GM19467 (cell line): ENCODE measurements at regions not wholly inside any gene's neighbourhood (a gene's known extent, or its start where the extent isn't known, plus 50 kb on each side); places are given as distances from the start of the nearest gene placed in this dataset.

ENCODE experiments used
- ATAC-seq: cut with Tn5 transposase; IDR thresholded peaks from one replicate; pipeline ENCODE4 v1.9.1; 2021; ENCODE audit warnings: mild to moderate bottlenecking, moderate library complexity; ENCODE audit not compliant: unreplicated experiment

DNA sequence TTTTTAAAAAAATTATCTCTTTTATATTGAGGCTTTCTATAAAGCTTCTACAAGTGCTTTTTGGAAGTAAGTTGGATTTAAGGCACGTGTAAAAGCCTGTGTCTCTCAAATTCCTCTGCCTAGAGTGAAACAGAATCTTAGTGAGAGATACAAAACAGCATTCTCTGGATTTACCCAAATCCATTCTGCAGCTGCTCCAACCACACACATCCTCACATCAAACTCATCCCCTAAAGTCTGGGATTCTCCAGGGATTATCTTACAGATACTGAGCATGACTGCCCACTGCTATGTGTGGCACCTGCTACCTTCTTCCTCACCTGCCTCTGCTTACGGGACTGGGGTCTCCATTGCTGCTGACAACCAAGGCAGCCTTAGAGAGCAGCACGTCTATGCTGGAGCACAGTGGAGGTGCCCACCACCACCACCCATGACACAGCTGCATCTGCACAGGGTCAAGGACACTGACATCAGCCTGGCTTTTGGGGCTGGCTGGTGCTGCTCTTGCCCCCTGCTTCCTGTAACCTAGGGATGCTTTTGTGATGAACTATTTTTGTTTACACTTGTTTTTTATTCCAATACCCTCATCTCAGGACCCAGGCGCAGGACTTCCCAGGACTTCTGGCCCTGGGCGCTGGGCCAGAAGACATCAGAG, 139.2 kb upstream of the NAMPT start:
- no peak for ATAC-seq

DNA sequence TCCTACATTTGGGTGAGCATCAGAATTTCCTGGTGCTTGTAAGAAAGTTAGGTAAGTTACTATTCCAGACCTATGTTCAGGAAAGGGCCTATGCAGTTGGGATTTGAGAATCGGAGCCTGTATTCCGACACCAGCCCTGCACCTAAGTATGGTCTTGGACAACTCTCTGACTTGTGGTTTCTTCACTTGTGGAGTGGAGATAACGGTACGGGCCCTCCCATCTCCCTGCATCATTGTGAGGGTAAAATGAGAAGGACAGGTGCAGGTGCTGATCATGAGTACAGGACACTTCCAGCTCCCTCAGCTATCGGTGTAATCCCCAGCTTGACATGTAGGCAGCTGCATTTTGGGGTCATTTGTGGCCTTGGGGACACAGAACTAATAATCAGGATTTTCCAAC, 138.3 kb upstream of the NAMPT start:
- ATAC-seq: no peak

DNA sequence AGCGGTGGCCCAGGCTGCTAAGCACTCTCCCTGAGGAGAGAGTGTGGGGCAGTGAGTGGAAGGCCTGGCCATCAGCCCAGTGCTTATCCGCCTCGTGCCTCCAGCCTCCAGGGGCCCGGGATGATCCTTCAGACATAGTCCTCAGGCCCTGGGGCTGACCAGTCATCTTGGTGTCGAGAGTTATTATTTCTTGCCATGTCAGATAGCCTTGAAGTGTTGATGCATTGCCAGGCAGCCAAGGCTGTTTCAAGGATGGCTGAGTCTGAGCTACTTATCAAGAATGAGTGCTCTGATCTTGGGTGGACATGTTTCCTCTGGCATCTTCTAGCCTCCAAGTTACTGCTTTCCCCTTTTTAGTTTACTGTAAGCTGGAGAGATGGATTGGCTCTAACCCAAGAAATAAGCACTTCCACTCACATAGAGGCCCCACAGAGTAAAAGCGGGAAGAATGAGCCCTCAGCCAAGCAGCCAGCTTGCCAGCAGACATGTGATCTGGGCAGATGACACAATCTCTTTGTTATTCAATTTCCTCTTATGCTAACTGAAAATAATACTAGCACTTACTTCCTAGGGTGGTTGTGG, 136.5 kb upstream of the NAMPT start:
- ATAC-seq: no peak

DNA sequence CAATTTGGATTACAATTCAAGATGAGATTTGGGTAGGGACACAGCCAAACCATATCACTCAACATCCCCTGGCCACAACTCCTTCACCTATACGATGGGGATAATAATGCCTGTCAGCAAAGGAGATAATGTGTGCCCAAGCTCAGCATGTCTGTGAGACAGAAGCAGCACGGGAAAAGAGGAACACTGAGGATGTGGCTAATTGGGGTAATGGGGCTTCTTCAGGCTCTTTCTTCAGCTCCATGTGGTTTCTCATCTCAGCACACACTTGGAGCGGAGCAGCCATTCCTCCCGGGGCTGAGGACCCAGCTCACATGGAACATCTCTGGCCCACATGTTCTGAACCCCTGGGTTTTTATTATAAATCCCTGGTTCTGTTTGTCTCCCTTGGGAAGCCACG, 136.0 kb upstream of the NAMPT start:
- ATAC-seq: no peak

DNA sequence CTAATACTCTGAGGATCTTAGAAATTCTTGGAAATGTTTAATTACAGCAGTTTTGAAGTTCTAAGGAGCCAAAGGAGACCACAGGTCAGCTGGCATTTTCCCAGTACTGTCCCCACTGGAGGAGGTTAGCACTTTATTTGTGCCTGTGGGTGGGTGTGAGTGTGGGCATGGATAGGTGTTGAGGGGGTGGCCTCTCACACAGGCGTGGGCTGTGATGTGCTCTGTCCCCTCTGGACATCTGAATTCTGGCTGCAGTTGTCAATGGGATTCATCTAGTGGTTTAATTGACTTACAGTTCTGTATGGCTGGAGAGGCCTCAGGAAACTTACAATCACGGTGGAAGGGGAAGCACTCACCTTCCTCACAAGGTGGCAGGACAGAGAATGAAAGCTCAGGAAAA, 135.4 kb upstream of the NAMPT start:
- no peak for ATAC-seq

DNA sequence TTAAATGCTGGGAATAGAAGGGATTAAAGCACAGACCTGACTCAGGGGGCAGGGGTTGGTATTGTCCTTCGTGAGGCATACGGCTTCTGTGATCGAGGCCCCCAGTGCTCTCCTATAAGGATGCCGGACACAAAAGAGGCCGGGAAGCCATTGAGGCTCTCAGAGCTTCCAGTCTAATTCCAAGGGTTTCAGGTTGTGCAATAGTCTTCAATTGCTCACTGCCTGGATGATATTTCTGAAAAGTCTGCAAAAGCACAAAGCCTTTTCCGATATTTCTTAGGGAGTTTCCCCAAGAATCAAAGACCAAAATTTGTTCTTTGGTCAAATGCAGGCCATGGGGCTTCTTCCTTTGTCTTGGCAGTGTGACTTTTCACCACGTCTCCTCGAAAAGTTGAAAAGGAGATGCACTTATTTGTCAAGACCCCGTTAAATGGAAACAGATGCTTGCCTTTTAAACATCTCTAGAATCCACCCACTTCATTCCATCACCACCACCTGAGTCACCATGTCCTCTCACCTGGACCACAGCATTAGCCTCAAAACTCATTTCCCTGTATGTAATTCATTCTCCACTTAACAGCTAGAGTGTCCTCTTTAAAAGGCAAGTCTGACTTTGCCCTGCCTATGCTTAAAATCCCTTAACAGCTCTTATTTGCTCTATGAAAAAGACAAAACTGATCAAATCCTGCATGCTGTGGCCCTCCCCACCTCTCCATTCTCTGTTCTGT, 134.8 kb upstream of the NAMPT start:
- no peak for ATAC-seq

DNA sequence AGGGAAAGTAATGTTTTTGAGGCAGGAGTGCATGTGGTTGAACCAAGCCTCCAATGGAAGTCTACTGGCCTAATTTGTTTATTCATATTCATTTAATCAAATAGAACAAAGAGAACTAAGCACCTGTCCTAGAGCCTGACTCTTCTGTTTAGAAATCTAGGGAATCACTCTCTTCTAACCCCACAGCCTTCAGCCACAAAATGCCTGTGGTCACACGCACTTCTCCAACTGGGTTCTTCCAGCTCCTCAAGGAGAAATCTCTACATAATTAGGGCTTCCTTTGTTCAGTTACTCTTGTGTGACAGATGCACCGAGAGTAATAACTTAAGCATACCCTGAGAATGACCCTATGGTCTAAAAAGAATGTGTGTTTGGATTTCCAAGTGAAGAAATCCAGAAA, 133.7 kb upstream of the NAMPT start:
- no peak for ATAC-seq

DNA sequence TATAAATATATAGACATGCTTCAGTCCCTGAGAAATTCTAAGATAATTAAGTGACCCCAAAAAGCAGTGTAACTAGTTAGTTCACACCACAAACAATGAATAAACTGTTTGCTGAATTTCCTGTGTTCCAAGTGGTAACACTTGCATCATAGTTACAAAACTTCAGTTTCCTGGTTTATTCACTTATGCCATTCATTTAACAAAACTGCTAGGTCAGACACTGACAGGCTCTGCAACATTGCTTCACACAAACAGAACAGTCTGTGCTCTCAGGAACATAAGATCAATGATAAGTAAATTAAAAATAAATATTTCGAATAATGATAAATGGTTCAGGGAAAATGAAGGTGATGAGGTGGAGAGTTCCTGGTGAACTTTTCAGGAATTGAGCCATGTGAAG, 133.3 kb upstream of the NAMPT start:
- ATAC-seq: no peak

DNA sequence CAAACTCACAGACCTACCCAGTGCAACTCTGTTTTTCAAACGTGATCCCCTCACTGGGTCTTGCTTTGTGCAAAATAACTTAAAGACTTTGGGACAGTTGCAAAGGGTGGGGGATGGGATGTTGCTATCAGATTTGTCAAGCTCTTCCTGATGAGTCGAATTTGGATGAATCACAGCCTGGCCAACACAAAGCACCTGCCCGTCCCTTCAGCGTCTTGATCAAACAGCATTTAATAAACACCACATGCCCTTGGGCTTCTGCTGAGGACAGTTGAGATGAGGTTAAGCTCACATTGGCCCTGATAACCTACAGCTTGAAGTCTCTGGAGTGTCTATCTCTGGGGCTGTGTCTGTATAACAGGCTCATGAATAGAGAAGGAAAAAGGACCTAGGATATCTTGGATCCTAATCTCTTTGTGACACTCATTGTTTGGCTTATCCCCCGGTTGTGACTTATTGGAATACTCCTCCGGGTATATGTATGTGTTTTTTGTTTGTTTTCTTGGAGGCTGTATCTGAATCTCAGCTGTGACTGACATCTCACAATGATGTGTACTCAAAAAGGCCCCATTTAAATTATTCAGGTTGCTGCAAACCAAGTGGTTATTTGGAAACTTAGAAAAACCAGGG, 132.6 kb upstream of the NAMPT start:
- ATAC-seq: no peak

DNA sequence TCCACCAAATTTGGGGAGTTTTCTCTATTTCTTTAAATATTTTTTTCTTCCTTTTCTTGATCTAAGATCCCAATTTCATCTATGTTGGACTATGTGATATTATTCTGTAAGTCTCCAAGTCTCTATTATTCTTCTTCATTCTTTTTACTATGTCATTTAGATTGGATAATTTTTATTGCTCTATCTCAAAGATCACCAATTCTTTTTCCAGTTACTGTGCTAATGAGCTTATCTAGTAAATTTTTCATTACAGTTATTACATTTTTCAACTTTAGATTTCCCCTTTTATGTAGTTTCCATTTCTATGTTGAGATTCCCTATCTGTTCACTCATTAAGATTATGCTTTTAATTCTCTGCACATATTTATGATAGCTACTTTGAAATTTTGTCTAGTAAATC, 131.6 kb upstream of the NAMPT start:
- ATAC-seq: no peak

DNA sequence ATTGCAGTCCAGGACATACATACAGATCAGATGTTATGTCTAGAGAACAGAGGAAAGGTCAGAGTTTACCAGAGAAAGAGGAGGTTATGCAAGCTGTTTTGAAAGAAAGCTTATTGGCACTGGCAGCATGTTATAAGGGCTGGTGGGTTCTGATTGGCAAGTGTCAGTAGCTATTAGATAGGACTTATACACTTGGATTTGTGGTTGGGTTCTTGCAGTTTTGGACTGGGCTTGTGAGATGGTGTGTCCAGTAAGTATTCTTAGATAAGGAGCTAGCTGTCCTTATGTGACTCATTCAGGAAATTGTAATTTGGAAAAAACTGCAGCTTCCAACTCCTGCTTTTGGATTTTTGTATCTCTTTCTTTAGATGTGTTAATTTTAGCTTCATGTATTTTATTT, 130.7 kb upstream of the NAMPT start:
- no peak for ATAC-seq

DNA sequence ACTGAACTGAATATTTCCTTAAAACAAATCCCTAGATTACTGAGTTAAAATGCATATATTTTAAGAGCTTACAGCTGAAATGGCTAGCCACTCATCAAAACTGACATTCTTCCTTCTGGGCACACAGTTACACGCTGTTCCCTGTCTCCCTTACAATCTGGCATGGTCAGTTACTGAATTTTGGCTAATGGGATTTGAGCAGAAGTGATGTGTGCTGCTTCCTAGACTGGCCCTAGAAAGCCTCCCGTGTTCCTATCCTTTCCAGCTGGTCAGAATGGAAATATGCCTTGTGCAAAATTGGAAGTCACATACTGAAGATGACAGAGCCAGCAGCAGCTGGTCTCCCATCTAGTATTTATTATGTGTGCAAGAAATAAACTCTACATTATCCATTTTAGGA, 128.7 kb upstream of the NAMPT start:
- no peak for ATAC-seq

DNA sequence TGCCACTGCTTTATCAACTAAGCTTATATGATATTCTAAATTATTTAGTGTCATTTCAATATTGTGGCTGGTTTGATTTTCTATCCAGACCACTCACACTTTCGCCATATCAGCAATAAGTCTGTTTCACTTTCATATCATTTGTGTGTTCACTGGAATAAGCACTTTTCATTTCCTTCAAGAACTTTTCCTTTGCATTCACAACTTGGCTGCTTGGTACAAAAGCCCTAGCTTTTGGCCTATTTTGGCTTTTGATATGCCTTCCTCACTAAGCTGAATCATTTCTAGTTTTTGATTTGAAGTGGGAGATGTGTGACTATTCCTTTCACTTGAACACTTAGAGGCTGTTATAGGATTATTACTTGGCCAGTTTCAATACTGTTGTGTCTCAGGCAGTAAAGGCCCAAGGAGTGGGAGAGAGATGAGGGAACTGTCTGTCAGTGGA, 120.9 kb upstream of the NAMPT start:
- no peak for ATAC-seq

DNA sequence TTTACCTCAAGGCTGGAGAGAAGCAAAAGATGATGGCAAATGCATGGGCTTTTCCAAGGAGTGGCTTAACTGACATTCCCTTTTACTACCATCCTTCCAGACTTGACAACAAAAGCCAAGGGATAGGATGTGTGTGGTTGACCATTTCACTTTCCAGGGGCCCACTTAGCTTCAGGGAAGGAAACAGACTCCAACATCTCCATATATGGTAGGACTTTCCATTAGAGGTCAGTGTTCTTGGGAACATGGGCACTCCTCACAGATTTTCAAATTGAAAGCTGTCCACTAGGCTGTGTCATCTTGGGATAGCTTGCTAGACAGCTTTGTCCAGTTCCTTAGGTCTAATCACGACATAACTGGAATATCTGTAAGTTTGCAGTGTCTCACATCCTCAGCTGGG, 118.1 kb upstream of the NAMPT start:
- ATAC-seq: no peak

DNA sequence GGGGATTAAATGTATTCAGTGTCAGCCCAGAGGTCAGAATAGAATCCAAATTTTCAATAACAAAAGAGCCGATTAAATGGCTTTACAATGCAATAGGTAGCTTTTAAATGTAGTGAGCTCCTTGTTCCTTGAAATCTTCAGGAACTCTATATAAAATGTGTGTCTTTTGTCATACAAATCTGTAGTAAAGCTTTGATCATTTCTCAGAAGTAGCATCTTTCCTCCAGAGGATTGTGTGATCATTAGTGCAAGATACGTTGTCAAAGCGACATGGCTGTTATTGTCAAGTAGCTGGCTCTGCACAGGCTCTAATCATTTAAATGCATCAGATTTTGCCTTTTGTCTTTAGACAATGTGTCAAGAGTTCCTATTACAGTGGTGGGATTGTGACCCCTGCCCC, 116.1 kb upstream of the NAMPT start:
- no peak for ATAC-seq

DNA sequence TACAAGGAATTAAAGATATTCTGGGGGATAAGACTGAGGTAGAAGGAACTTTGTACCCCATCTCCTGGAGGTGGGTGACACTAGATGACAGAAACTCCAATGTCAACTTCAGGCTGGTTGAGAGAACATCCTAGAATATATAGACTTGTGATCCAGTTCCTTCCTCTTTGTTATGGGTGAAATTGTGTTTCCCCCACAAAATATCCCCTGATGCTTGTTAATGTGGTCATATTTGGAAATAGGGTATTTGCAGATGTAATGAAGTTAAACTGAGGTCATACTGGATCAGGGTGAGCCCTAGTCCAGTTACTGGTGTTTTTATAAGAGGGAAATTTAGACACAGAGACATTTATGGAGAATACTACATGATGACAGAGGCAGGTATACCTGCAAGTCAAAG, 114.0 kb upstream of the NAMPT start:
- ATAC-seq: no peak

DNA sequence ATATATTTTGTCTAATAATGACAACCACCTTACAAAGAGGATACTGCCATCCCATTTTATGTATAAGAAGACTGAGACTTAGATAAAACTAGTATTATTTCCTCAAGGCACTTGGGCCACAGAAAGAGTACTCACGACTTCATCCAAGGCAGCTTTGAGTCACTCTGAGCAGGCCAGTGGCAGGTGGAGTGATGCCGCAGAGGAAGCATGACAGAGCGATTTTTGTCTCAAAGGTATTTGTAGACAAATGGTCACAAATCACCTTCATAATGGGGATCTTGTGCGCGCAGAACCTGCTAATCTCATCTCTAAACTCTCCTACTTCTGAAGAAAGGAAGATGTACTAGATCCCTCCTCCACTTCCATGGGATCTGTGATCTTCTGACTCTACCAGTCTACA, 113.2 kb upstream of the NAMPT start:
- no peak for ATAC-seq

DNA sequence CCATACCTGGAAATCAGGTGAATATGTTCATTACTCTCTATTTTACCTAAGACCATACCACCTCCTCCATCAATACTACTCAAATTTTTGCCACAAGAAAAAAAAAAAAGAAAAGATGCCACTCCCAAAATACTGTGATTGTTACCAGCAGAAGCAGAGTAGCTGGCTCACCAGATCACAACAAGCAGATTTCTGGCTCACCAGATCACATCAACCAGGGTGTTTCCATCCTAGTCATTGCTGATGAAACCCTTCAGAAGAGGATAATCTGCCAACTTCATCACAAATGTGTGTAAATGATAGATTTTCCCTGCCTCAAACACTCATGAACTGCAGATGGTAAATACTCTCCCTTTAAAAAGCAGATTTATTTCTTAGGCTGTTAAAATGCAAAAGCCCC, 109.7 kb upstream of the NAMPT start:
- ATAC-seq: no peak

DNA sequence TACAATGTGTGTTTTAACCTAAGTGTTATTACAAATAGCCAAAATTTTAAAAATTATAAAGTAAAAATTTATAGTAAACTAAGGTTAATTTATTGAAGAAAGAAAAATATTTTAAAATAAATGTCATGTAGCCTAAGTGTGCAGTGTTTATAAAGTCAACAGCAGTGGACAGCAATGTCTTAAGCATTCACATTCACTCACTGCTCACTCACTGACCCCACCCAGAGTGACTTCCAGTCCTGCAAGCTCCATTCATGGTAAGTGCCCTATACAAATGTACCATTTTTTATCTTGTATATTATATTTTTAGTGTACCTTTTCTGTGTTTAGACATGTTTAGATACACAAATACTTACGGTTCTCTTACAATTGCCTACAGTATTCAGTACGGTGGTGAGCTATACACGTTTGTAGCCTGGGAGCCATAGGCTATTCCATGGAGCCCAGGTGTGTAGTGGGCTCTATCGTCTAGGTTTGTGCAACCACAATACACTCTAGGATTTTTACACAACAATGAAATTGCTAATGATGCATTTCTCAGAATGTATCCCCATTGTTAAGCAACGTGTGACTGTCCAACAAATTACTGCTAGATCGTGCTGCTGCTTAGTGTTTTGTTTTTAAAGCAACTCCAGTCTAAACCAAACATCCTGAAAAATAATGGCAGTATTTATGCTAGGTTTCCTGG, 108.9 kb upstream of the NAMPT start:
- no peak for ATAC-seq

DNA sequence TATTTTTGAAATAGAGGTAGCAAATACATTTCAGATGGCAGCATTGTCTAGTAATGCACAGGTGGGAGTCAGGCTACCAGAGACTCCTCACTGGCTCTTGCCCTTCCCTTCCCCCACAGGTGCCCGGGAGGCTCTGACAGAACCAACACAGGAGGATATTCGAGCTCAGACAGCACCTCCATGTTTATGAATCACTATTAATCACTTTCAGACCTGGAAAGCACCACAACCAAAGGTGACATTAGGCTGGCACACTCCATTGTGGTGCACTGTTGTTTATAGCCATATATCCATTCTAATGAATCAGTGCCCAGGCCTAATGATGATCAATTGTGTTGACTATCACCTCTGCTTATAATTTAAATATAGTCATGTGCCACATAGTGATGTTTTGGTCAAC, 107.8 kb upstream of the NAMPT start:
- ATAC-seq: no peak

DNA sequence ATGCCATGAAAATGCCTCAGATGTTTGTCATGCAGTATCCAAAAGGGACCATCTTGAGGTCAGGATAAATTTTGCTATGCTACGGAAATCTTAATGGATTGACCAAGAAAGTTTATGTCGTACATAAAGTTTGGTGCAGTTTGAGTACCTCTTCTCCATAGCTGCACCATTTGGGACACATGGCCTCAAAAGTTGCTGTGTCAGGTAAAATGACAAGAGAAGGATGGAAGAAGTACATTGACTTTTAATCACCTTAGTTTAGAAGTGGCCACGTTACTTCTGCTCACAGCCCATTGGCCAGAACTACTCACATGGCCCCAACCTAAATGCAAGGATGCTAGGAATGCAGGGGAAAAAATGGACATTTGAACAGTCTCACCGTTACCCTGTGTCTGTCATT, 107.4 kb upstream of the NAMPT start:
- ATAC-seq: no peak
